GM21737 (cell line): ENCODE measurements at regions not wholly inside any gene's neighbourhood (a gene's known extent, or its start where the extent isn't known, plus 50 kb on each side); places are given as distances from the start of the nearest gene placed in this dataset.
"Not testable (repeated sequence)": the region's sequence is repeated elsewhere in the genome, so short reads cannot be mapped to it uniquely, and the experiment has no call there.

Experiments
- ATAC-seq: cut with Tn5 transposase; IDR thresholded peaks from one replicate; pipeline ENCODE4 v1.9.1; 2021; ENCODE audit warnings: mild to moderate bottlenecking, moderate library complexity; ENCODE audit not compliant: unreplicated experiment

DNA sequence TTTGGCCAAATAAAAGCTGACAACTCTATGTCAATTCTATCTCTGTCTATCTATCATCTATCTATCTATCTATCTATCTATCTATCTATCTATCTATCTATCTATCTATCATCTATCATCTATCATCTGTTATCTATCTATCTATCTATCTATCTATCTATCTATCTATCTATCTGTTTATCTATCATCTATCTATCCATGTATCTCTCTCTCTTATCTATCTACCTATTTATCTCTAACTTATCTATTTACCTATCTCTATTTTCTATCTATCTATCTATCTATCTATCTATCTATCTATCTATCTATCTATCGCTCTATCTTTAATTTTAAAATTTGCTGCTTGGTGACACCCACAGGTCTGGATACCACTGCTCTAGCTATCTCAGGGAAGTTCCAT is 271.1 kb downstream of the VRK1 start:
- ATAC-seq, result not testable (repeated sequence)

DNA sequence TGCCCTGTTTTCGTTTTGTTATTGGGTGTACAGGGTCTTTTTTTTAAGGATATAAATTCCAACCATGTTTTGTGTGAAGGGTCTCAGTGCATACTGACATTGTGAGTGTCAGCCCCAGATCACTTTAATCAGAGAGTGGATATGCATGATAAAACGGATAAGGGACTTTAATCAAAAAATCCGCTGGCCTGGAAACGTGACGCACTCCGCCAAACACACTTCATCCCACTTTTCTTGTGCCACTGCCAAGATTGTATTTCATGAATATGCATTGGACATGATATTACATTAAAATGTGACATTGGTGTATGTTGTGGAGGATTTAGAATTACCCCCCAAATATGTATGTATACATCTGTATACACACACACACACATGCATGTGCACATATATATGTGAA is 273.1 kb downstream of the VRK1 start:
- no peak for ATAC-seq

DNA sequence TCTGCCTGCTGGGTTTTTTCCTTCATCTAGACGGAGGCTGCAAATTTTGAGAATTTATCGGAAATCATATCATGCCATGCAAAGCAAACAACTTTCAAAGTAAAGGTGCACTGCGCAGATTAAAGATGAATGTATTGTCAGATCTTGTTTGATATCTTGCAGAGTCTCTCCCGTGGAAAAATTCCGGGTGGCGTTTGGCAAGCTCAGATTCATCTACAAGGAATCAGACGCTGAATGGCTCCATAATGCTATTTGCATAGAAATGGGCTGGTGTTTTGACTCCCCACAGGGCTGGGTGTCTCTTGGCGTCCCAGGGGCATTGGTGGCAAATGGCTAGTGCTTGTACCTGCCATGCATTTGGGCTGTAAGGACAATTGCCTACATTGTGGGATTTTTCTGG is 274.0 kb downstream of the VRK1 start:
- ATAC-seq, result no peak

DNA sequence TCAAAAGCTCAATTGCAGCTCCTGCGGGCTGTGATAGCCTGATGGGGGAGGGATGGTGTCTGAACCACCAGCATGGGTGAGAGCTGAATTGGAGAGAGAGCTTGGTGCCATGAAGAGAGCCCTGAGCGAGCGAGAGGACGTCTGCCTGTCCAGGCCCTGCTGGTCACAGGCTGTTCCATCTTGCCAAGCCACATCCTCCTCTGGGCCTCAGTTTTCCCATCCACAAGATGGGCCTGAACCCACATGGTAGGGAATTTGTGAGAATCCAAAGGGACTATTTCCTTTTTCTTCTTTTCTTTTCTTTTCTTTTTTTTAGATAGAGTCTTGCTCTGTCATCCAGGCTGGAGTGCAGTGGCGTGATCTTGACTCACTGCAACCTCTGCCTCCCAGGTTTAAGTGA is 276.4 kb downstream of the VRK1 start:
- ATAC-seq, result no peak

DNA sequence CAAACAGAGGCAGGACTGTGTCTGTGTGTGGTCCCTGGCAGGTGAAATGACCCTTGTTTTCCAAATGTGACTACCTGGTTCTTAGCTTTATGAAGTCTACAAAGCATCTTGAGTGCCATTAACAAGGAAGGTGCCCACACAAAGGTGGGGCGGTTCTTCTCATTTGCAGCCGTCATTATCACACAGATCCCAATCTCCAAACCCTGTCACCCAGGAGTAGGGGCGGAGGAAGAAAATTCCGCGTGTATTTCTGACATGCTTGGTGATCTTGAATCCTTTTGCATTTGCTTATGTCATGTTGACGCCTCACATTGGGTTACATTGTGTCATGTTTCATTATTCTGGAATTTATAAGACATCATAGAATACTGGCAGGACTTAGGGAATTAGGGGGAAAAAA is 277.3 kb downstream of the VRK1 start:
- ATAC-seq, result no peak

DNA sequence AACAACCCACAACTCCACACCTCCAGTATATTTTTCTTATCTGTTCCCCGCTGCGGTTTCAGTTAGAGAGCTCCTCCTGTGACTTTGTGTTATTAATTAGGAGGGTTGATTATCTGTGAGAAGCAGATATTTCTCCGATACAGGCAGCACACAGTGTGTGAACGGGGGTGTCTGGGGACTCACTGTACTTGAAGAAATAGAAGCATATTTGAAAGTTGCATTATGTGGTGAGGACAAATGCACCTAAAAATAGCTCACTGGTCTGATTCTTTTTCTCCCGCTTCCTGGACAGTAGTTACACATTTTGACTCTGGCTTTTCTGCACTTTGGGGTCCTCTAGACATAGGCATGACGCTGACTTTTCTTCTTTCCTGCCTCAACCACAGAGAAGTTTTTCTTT is 277.7 kb downstream of the VRK1 start:
- ATAC-seq, result peak; percentile 49

DNA sequence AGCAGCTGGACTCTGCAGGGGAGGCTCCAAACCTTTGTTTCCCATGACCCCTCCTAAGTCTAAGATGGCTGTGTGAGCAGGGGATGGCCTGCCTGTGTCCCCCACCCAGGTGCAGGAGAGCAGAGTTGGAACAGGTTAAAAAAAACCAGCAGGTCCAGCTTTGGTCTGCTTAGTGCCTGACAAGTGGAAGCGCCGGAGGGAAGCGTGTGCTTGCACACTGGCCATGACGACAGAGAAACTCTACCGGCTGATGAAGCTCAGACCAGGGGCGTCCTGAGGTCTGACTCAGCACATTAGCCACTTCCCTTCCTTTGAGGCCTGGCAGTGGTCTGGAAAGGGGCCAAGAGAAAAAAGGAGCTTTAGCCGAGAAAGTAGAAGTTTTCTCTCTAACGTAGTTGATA is 280.1 kb downstream of the VRK1 start:
- ATAC-seq, result peak; percentile 80

DNA sequence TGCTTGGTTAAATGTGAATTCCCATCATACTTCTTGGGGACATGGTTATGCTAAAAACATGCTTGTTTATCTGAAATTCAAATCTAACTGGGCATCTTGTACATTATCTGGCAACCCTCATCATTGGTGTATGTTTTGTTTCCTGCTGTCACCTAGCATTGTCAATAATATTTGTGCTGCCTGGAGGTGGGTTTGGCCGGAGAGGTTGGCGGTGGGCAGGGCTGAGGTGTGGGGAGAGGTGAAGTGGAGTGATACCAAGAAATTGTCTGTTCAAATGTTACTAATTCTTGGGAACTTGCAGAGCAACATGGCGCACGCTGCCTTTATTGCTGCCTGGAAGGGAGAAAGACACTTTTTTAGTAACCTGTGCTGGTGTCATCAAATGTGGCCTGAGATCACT is 280.5 kb downstream of the VRK1 start:
- peak; percentile 29 for ATAC-seq

DNA sequence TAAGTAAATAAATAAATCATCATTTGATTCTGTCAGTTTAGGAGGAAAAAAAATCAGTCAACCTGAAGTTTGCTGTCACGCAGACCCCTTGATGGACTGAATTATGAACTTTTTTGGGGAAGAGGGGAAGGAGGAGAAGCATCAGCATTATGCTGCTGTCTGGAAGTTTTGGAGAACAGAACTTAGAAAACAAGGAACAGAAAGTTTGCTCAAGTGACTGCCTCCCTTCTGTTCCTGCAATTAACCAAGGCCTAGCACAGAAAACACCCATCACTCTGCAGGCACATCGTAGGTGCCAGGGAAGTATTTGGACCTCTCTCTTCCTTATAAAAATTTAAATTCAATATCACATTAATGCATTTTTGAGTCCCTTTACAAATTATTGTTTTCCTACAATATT is 283.8 kb downstream of the VRK1 start:
- ATAC-seq, result no peak

DNA sequence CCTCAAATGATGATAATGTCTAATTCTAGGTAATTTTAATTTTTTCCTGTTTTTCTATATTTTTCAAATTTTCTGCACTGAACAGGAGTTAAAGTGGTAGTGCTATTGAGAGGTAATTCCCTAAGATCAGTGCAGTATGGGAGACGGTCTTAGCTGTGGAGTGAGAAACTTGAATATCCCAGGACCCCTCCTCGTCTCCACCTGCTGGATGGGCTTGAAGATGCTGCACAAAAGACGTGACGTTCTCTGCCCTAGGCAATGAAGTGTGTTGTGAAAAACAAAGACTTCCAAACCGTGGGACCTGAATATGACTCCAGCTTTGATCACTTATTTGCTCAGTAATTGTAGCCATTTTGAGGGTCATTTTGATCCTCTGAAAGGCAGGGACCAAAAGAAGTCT is 298.1 kb downstream of the VRK1 start:
- ATAC-seq, result no peak

DNA sequence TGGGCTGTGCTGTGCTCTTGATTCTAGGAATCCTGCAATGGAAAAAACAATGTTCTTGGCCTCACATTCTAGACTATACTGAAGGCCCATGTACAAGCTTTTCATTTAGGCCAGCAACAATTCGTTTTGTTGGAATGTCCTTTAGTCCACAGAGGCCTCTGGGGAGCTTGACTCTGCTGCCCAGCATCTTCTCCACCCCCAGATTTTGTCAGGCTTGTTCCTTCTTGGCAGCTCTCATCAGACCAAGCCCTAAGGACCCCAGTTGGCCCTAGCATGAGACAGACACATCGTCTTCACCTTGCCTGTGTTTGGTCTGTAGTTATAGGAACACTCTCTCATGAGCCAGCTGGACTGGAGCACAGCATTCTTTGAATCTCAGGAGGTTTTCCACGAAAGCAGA is 300.1 kb downstream of the VRK1 start:
- no peak for ATAC-seq

DNA sequence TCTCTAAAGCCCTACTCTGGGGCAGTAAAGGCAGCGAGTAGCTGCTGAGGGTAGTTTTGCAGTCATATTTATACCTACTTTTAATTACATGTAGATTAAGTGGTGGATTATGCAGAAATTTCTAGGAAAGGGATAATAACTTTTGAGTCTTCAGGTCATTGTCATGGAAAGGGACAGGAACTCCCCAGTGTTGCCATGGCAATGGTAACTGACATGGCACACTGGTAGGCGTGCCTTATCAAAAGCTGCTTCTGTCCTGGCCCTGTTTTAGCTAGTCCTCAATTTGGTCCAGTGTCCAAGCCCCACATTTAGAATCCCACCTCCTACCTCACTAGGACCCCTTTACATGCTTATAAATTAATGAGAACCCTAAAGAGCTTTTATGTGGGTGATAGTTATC is 303.1 kb downstream of the VRK1 start:
- no peak for ATAC-seq

DNA sequence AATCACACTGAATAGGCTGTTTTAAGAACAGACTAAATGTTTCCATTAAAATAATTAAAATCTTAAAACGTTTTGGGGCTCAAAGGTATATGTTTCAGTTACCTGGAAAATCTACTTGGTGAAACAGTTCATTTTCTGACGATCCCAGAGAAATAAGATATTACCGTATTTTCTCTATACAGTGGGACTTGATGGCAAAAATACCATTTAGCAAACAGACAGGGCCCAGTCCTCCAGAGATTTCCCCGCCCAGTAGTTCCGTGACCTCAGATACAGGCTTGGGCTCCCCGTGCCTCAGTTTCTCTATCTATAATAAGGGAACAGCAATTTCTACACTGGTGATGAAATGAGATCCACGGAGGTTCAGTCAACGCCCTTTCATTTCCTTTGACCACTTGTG is 304.4 kb downstream of the VRK1 start:
- ATAC-seq, result no peak

DNA sequence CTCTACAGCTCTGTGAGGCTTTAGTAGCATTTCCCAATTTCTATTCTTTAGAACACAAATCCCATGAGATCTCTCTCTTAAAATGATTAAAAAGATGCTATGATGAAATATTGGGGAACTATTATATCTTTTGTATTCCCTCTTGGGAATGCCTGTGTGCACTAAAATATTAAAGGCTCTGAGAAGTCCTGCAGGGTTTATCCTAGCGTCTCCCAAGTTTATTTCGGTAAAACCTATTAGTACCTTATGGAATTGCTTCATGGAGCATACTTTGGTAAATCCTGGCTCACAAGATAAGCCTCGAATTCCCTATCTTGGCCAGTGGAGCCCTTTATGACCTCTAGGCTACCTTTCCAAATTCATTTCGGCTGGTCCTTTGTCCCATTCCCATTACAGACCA is 306.8 kb downstream of the VRK1 start:
- ATAC-seq, result no peak

DNA sequence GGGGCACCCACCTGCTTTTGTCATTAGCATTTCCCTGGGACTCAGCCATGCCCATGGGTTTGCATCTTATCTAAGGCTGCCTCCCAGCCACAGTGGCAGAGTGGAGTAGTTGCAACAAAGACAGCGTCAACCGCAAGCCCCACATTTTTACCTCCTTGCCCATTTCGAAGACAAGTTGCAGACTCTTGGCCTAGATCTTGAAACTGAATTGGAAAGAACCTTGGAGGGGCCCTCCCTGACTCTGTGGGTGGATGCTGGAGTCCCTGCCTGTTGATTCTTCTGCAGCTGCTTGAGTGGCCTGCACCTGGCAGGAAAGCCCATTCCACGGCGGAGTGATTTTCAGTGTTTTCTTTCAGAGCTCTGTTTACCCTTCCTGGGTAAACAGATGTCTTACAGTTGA is 309.0 kb downstream of the VRK1 start:
- ATAC-seq, result peak; percentile 61

DNA sequence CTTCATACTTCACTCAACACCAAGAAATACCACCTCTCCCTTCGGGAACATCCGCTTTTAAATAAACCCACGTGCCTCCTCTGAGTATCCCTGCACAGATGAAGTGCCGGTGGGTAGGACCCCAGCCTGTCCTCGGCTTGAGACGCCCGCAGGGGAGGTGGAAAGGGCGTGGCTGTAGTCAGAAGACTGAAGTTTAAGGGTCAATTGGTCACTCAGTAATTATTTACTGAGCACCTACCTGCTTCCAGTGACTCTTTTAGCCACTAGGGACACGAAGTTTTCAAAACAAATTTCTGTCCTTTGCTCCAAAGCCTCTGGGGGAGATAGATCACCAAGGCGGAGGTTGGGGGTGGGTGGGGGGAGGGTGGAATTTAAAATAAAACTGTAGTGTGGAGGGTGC is 309.4 kb downstream of the VRK1 start:
- ATAC-seq, result peak; percentile 23

DNA sequence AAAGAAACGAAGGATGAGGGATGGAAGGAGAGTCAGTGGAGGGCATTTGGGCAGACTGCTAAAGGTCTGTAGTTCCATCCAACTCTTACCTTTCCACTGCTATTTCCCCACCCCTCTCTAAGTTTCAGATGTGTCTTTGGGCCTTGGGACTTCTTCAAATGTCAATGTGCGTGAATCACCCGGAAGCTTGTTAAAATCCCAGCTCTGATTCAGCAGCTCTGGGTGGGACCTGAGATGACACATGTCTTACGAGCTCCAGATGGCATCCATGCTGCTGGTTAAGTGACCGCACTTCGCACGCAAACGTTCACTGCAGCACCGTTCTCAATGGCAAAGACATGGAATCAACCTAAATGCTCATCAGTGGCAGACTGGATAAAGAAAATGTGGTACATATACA is 309.9 kb downstream of the VRK1 start:
- ATAC-seq, result no peak

DNA sequence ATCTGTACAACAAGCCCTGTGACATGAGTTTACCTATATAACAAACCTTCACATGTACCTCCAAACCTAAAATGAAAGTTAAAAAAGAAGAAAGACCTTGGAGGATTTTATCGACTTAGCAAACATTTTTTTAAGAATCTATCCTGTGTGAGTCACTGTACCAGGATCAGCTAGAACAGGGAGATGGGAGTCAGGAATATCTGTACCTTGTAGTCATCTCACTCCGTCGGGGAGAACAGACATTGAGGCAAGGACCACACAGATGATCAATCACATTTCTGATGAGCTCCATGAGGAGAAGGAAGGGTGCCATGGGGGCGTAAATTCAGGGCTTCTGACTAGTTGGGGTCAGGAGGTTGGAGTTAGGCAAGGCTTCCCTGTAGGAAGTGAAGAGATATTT is 310.6 kb downstream of the VRK1 start:
- no peak for ATAC-seq

DNA sequence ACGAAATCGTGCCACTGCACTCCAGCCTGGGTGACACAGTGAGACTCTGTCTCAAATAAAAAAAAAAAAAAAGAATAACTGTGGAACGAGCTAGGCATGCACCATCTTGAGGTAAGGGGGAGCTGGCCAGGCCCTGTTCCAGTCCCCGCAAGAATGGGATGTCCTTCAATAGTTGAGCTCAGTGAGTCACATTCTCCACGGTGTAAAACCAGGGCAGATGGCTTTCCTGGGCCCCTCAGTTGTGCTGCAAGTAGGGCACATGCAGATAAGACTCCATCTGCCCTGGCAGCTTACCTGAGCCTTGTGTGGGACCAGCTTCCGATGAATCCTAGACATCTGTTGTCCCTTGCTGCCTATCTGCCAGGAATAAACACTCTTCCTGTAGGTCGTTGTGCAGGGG is 312.1 kb downstream of the VRK1 start:
- ATAC-seq, result no peak

DNA sequence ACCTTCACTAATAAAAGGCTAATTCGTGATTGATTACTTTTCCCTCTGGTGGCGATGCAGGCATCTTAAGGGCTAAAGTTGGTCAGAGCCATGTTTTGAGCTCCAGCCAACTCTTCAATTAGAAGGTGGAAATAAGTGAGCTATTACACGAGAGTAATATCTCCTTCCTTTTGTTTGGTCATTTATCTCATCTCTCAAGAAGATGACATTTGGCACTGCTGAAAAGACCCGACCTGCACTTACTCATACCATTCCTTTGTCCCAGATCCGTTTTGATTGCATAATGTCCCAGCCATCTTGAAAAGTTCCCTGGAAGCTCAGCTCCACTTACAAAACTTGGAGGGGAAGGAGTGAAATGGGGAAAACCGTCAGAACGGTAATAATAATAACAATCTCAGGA is 316.2 kb downstream of the VRK1 start:
- ATAC-seq, result no peak

DNA sequence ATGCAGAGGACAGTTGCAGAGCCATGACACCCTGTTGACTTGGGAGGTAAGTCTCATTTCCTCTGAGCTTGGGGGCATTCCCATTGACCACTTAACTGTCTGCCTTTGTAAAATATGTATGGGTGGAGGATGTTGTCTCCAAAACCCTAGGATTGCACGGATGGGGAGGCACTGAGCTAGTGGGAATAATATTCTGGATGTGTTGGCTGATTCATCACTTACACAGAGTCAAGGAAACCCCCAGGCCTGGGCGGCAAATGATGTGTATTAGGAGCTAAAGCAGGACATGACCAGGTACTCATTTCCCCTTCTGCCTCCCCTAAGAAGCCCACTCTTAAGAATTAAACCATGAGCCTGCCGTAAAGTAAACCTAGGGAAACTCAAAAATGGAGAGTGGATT is 319.4 kb downstream of the VRK1 start:
- ATAC-seq, result no peak

DNA sequence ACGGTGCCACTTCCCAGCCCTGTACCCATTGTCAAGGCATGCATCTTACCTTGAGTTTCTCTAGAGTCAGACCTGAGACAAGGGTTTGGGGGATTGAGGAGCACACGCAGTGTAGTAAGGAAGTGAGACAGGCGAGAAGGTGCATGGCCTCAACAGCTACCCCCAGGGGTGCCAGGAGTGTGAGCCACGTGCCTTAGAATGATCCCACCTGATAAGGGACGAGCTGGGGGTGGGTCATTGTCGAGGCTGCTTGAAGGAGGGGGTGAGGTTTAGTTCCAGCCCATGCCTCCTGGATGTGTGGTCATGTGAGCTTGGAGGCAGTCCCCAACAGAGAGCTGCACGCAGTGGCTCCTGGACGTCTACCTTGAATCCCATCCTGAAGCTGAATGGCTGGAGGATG is 320.5 kb downstream of the VRK1 start:
- ATAC-seq, result no peak

DNA sequence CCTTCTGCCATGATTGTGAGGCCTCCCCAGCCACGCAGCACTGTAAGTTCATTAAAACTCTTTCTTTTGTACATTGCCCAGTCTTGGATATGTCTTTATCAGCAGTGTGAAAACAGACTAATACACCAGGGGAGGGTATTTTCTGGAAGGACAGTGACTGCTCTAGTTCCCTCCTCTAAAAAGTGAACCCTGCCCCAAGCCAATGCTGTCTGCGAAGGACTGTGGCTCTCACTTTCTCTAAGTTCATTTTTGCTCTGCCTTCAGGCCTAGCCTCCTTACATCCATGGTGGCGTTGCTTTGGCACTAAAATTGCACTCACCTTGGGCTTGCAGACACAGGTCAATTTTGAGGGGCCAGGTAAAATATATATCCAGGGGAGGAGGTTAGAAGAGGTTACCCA is 323.0 kb downstream of the VRK1 start:
- ATAC-seq, result no peak

DNA sequence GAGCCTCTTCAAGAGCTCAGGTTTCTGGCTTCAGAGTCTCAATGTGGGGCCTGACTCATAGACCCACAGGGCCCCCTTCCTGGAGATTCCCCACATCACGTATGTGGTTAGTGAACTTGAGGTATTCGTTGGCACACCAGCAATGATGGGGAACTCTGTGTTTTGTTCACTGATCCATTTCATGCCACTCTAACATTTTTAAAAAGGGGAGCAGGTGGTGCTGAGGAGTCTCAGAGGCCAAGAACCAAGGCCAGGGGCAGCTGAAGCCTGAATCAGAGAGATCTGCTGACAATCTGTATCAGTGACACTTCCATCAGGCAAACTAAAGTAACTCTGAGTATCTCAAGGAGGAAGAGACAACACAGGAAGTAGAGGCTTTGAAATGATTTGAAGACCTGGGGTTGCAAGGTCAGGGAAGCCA is 323.4 kb downstream of the VRK1 start:
- no peak for ATAC-seq
